Fibroblast of pulmonary artery (primary cell): ENCODE measurements at regions not wholly inside any gene's neighbourhood (a gene's known extent, or its start where the extent isn't known, plus 50 kb on each side); places are given as distances from the start of the nearest gene placed in this dataset.
A peak's percentile ranks its signal among the peaks of the same experiment; 100 is the strongest.
"Not testable (repeated sequence)": the region's sequence is repeated elsewhere in the genome, so short reads cannot be mapped to it uniquely, and the experiment has no call there.

Experiments used
- DNase-seq: peaks from one replicate; pipeline ENCODE4 v3.0.0-alpha.2; 2010; ENCODE audit warnings: low read depth
- H3K4me3 ChIP-seq: replicated peaks from 2 replicates; pipeline ENCODE4 v1.5.1; 2011; ENCODE audit warnings: low read depth, mild to moderate bottlenecking, control low read depth, low read length, moderate library complexity
- TF ChIP-seq, protein P1 (sequence below): IDR thresholded peaks from 2 replicates; pipeline ENCODE4 v1.5.1; 2011; ENCODE audit warnings: mild to moderate bottlenecking, control low read depth, low read length, inconsistent platforms; ENCODE audit errors: missing control alignments

DNA sequence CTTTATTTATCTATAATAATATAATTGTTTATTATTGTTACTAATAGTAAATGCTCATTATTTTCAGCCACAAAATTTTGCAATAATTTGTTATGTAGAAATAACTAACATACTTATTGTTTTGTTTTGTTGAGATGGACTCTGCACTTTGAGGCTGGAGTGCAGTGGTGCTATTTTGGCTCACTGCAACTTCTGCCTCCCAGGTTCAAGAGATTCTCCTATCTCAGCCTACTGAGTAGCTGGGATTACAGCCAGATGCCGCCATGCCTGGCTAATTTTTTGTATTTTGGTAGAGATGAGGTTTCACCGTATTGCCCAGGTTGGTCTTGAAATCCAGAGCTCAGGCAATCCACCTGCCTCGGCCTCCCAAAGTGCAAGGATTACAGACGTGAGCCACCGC lies 76.6 kb upstream of the RAP1B start:
- H3K4me3 ChIP-seq, result no peak overlapping the region
- TF ChIP-seq, protein P1, sequence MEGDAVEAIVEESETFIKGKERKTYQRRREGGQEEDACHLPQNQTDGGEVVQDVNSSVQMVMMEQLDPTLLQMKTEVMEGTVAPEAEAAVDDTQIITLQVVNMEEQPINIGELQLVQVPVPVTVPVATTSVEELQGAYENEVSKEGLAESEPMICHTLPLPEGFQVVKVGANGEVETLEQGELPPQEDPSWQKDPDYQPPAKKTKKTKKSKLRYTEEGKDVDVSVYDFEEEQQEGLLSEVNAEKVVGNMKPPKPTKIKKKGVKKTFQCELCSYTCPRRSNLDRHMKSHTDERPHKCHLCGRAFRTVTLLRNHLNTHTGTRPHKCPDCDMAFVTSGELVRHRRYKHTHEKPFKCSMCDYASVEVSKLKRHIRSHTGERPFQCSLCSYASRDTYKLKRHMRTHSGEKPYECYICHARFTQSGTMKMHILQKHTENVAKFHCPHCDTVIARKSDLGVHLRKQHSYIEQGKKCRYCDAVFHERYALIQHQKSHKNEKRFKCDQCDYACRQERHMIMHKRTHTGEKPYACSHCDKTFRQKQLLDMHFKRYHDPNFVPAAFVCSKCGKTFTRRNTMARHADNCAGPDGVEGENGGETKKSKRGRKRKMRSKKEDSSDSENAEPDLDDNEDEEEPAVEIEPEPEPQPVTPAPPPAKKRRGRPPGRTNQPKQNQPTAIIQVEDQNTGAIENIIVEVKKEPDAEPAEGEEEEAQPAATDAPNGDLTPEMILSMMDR, result no peak
- DNase-seq, result no peak

DNA sequence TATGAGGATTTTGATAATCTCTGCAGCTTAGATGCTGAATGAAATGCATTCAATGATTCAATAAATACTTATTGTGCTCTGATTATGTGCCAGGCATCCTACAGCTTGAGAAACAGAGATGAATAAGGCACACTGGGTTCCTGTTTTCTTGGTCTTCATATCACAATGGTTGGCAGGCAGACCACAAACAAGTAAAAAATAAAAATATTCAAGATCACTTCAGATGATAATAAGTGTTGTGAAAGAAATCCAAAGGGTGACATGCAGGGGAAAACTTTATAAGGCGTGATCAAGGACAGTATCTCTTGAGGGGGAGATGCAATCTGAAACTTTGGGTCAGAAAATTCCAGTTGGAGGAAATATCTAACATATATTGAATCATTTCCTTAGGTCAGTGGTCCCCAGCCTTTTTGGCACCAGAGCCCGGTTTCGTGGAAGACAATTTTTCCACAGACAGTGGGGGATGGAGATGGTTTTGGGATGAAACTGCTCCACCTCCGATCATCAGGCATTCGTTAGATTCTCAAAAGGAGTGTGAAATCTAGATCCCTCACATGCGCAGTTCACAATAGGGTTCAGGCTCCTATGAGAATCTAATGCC lies 73.7 kb upstream of the RAP1B start:
- peak; percentile 52 for DNase-seq
- no peak overlapping the region for H3K4me3 ChIP-seq
- TF ChIP-seq, protein P1, result no peak

DNA sequence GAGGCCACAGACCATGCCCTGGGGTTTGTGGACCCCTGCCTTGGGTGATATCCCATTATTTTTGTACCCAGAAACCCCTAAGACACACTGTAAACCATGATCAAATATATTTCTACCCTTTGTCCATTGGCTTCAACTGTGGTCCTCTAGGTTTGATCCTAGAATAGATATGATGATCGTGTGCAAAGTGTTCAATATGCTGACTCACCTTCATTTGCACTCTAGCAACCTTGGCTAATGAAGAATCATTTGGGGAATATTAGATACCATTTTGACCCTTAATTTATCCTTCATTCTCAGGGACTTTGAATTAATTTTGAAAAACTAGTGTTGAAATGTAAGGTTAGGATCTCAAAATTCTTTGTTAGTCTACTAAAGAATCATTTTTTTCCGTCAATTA lies 73.1 kb upstream of the RAP1B start:
- DNase-seq, result no peak
- TF ChIP-seq, protein P1, result no peak
- H3K4me3 ChIP-seq, result no peak overlapping the region

DNA sequence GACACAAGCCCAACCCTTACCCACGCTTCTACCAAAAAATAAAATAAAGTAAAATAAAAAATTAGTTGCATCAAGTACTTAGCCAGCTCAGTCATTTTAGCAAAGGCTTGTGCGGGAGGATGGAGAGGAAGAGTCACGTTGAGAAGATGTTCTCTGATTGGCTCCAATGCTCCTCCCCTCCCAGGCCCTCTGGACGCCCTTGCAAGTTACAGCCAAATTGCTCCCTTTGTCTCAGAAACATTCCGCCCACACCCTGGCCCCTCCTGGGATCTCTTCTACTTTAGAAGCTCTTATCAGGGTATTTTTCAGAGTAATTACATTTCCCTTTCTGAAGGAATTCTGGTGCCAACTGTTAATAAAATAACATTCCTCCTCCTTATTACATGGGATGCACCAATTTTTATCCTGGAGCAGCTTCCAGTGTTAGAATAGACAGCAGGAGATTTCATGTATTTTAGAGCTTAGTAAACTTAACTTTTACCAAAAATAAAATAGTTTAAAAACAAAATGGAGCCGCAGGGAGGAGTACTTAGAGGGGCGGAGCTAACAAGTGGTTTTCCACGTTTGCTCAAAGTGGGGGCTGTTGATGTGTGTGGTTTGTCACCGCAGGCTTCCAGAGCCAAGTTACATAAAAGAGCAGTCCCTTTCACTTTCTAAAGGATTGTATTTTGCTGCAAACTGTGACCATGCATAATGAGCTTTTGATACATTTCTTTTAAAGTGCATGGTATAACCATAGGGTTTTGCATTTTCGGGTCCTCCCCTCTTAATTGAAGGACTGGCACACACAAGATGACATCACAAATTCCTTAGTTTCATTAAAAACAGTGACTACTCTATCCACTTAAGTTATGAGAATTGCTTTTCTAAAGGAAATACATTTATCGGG lies 71.7 kb upstream of the RAP1B start:
- DNase-seq, result peak; percentile 72
- TF ChIP-seq, protein P1, result no peak
- no peak overlapping the region for H3K4me3 ChIP-seq

DNA sequence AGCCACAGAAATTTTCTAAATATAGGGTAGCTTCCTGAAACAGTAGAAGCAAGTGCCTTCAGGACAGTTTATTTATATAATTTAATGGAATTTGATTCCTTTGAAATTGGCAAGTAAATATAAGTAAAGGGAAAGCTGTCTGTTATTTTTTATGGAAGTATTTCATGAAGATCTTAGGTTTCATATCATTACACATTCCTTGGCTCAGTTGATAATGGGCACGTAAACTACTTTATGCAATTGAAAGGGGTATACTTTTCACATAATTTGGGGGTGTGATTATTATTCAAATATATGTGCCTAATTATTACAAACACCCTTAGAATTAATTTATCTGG lies 71.1 kb upstream of the RAP1B start:
- DNase-seq, result no peak
- TF ChIP-seq, protein P1, result no peak

DNA sequence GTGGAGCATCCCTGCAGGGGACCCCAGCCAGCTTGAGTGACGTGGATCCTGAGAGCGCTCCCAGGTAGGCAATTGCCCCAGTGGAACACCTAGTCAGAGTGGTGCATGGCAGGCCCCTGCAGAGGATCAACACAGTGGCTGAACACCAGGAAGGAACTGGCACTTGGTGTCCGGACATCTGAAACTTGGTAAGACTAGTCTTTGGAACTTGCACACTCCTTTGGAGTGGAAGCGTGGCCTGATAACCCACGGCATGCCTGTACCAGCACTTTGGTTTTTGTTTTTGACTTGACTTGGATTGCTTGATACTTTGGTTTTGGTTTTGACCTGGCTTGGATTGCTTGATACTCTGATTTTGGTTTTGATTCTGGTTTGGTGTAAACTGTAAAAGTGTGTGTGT lies 69.9 kb upstream of the RAP1B start:
- not testable (repeated sequence) for H3K4me3 ChIP-seq, DNase-seq

More for the DNA sequence above, 71.1 kb upstream of the RAP1B start:
- H3K4me3 ChIP-seq, result no peak overlapping the region

DNA sequence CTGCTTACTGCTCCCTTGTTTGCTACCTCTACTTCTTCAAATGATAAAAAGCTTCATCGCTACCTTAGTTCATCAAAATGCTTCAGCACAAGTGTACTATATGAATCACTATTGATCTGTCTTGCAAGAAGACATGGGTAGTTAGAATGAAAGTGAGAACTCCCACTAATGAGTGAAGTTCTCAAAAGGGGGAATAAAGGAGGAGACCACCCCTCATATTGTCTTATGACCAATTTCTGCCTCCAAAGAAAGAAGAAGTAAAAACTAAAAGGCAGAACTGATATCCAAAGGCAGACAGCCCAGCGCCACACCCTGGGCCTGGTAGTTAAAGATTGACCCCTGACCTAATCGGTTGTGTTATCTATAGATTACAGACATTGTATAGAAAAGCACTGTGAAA lies 63.4 kb upstream of the RAP1B start:
- not testable (repeated sequence) for DNase-seq

DNA sequence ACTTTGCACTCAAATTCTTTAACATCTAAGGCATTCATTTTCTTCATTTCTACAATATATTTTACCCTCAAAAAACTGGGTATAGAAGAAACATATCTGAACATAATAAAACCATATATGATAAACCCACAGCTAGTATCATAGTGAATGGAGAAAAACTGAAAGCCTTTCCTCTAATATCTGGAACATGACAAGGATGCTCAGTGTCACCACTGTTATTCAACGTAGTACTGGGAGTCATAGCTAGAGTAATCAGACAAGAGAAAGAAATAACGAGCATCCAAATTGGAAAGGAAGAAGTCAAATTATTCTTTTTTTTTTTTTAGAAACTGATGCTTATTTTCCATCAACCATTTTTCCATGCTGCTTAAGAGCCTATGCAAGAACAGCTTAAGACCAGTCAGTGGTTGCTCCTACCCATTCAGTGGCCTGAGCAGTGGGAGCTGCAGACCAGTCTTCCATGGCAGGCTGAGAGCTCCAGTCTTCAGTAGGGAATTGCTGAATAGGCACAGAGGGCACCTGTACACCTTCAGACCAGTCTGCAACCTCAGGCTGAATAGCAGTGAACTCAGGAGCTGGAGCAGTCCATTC lies 58.0 kb upstream of the RAP1B start:
- not testable (repeated sequence) for H3K4me3 ChIP-seq, DNase-seq

More for the DNA sequence above, 63.4 kb upstream of the RAP1B start:
- not testable (repeated sequence) for H3K4me3 ChIP-seq
